Astrocyte of the cerebellum (primary cell): ENCODE measurements at regions not wholly inside any gene's neighbourhood (a gene's known extent, or its start where the extent isn't known, plus 50 kb on each side); places are given as distances from the start of the nearest gene placed in this dataset.

Source experiments
- DNase-seq: peaks from one replicate; pipeline ENCODE4 v3.0.0-alpha.2; 2011; ENCODE audit warnings: low read depth
- H3K4me3 ChIP-seq: 2 replicates; pipeline ENCODE4 v1.5.1; 2011; ENCODE audit warnings: mild to moderate bottlenecking, low read depth, low read length, moderate library complexity
- in situ Hi-C: cut with HindIII; loops from 2 replicates; pipeline ENCODE4 v1.10.0; 2017; ENCODE audit warnings: low sequenced_read_pairs
- TF ChIP-seq, protein P1 (sequence below): IDR thresholded peaks from 2 replicates; pipeline ENCODE4 v1.5.1; 2012; ENCODE audit warnings: low read length, low read depth, moderate library complexity, mild to moderate bottlenecking; ENCODE audit errors: missing control alignments

DNA sequence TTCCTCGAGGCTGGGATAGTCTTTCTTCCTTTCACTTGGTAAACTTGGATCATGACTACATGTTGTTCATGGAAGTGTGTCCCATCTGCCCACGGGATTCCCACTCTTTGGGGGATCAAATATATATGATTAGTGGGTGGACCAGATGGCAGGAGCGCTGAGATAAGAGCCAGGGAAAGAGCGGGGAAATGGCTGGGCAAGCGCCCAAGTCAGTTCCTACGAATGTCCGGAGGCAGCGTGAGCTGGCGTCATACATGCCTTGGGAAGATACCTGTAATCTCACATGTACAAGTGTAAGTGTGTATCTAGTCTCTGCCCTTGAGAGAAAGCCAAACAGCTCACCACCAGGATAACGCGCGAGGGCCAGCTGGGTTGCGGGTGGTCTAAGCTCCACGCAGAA is 62.3 kb downstream of the FZD10 start:
- no peak for DNase-seq
- no peak overlapping the region for H3K4me3 ChIP-seq
- TF ChIP-seq, protein P1, sequence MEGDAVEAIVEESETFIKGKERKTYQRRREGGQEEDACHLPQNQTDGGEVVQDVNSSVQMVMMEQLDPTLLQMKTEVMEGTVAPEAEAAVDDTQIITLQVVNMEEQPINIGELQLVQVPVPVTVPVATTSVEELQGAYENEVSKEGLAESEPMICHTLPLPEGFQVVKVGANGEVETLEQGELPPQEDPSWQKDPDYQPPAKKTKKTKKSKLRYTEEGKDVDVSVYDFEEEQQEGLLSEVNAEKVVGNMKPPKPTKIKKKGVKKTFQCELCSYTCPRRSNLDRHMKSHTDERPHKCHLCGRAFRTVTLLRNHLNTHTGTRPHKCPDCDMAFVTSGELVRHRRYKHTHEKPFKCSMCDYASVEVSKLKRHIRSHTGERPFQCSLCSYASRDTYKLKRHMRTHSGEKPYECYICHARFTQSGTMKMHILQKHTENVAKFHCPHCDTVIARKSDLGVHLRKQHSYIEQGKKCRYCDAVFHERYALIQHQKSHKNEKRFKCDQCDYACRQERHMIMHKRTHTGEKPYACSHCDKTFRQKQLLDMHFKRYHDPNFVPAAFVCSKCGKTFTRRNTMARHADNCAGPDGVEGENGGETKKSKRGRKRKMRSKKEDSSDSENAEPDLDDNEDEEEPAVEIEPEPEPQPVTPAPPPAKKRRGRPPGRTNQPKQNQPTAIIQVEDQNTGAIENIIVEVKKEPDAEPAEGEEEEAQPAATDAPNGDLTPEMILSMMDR, result no peak
- in situ Hi-C loops, result no loop called here

GRCh38 chr12:130225347-130225746 is 63.1 kb downstream of the FZD10 start:
- in situ Hi-C loops, result no loop called here
- TF ChIP-seq, protein P1, result no peak
- H3K4me3 ChIP-seq, result no peak overlapping the region
- no peak for DNase-seq

DNA sequence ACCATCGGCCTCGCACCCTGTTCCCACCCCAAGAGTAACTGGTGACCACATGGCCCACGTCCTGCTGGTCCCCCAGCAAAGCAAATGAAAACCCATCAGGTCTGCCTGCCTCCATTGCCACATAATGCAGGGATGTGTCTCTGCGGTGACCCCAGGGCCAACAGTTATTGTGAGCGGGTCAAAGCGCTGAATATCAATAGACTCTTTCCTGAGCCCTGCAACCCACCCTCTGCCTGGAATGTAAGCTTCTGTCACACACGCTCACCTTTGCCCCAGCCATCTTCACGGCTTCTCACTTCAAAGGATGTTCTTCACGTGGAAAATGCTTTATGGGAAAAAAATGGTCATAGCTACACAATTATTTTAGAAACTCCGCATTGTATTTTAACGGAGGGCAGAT is 63.9 kb downstream of the FZD10 start:
- in situ Hi-C loops, result no loop called here
- no peak overlapping the region for H3K4me3 ChIP-seq
- TF ChIP-seq, protein P1, result no peak
- no peak for DNase-seq

DNA sequence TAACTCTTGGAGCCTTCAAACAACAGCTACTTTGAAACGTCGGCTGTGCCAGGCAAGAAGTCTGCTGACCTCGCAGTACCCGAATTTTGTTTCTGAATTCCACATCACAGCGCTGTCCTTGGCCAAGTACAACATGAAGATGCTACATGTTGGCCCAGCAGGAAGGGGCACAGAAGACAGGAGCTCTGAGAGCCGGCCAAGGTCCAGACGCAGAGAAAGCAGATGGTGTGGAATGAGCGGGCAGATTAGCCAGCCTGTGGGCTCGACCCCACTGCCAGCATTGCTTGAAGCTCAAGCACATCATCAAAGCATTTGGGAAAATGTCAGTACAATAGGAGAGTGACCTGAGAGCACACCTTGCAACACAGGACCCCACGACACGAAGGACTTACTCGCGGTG is 64.5 kb downstream of the FZD10 start:
- in situ Hi-C loops, result no loop called here
- TF ChIP-seq, protein P1, result no peak
- H3K4me3 ChIP-seq, result no peak overlapping the region
- no peak for DNase-seq

DNA sequence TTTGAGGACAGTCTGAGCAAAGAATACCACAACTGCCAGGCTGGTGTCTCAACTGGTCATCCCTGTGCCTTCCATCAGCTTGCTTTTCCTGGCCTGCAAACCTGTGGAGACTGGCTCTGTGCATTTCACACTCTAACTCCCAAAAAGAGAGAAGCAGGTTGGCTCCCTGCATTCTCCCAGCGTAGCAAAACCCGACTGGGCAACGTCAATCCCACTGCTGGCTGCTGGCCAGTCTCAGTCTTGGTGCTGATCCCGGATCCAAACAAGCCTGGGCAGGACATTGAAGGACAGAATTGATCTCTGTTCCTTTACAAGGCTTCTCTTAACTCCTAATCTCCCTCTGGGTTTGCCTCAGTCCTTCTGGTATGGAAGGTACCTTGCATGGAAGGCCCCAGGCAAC is 65.4 kb downstream of the FZD10 start:
- no peak for DNase-seq
- in situ Hi-C loops, result no loop called here
- H3K4me3 ChIP-seq, result no peak overlapping the region
- TF ChIP-seq, protein P1, result no peak

DNA sequence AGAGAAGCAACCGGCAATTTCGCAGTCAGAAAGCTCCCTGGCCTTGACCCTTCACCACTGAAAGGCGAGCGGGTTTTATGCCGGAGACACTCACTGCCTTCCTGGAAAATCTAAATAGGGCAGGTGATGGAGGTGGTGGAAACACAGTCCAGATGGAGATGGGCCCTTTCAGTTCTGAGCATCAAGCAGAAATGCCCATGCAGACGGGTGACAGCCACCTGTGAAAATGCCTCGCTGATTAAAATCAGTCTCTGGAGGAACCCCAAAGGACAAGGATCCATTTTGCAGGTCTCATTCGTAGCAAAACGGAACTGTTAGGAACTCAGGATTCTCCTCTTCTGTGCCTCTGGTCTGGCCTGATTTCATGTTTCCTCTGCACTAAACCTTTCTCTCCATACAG is 74.2 kb downstream of the FZD10 start:
- DNase-seq, result no peak
- in situ Hi-C loops, result no loop called here
- no peak overlapping the region for H3K4me3 ChIP-seq
- TF ChIP-seq, protein P1, result no peak
